ENCODE measurements at regions not wholly inside any gene's neighbourhood (a gene's known extent, or its start where the extent isn't known, plus 50 kb on each side); places are given as distances from the start of the nearest gene placed in this dataset.

DNA sequence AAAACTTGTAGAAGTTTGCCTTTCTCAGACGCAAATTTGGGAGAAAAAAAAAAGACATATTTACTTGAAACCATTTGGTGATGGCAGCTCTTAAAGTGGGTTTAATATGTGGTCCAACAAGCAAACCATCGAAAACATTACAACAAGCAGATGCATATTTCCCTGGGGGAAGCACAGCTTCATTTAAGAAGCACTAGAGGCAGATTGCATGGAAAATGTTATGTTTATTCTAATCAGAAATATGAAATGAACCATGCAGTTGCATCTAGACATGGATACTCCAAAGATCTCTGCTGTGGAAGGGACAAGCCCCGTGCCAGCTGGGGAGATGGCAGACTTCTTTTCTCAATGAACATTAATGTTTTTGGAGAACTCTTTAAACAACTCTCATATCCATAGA is 57.4 kb upstream of the PARVA start:
- Histone ChIP-seq H2AFZ (ENCODE audit: low read depth, low read length) (no peak overlapping the region), H3K18ac (ENCODE audit: low read depth in 1 of 2, low read length in 2 of 2) (no peak overlapping the region), H2AK5ac (ENCODE audit: low read length, severe bottlenecking) (no peak overlapping the region), H3K4me1 (ENCODE audit: control insufficient read depth, insufficient read depth, low read depth, low read length) (no peaks in the 10 kb centered on the region), H3K14ac (ENCODE audit: low read length in 2 of 2) (no peak overlapping the region), H3K4me2 (ENCODE audit: low read length, poor library complexity, severe bottlenecking) (no peak overlapping the region), H2BK12ac (ENCODE audit: low read length in 2 of 2) (no peak overlapping the region), H4K91ac (ENCODE audit: low read length) (no peak overlapping the region), H3K36me3 (ENCODE audit: control insufficient read depth in 1 of 2, insufficient read depth in 2 of 2, low read depth in 1 of 2, low read length in 2 of 2) (peaks cover 0 to 3% of the 10 kb centered on the region in 2 experiments), H3K27ac (ENCODE audit: low read length, poor library complexity, severe bottlenecking) (no peak overlapping the region), H3K27me3 (ENCODE audit: control insufficient read depth in 1 of 2, insufficient read depth in 1 of 2, low read length in 2 of 2) (no peaks in the 10 kb centered on the region), H2BK120ac (ENCODE audit: low read depth, low read length) (no peak overlapping the region), H3K79me1 (replicated peaks; ENCODE audit: low read length, poor library complexity, severe bottlenecking) (no peaks in the 10 kb centered on the region), H3K9me3 (ENCODE audit: control insufficient read depth, low read length) (peaks cover 23% of the 10 kb centered on the region), H4K8ac (ENCODE audit: low read length) (no peak overlapping the region), H2BK5ac (ENCODE audit: low read depth, low read length, poor library complexity, severe bottlenecking) (no peak overlapping the region), H3K4me3 (ENCODE audit: insufficient read depth in 1 of 2, low read depth in 1 of 2, low read length in 2 of 2) (no peak overlapping the region), H3K4ac (ENCODE audit: low read depth in 1 of 2, low read length in 2 of 2) (no peak overlapping the region), H3K9ac (ENCODE audit: low read length) (no peak overlapping the region), H2BK15ac (ENCODE audit: low read depth, poor library complexity, severe bottlenecking) (no peak overlapping the region), H3K23ac (ENCODE audit: low read length in 2 of 2) (no peak overlapping the region)
- DNase-seq = no peak
- WGBS = 81% methylated on average over 3 of the region's 3 CpGs

DNA sequence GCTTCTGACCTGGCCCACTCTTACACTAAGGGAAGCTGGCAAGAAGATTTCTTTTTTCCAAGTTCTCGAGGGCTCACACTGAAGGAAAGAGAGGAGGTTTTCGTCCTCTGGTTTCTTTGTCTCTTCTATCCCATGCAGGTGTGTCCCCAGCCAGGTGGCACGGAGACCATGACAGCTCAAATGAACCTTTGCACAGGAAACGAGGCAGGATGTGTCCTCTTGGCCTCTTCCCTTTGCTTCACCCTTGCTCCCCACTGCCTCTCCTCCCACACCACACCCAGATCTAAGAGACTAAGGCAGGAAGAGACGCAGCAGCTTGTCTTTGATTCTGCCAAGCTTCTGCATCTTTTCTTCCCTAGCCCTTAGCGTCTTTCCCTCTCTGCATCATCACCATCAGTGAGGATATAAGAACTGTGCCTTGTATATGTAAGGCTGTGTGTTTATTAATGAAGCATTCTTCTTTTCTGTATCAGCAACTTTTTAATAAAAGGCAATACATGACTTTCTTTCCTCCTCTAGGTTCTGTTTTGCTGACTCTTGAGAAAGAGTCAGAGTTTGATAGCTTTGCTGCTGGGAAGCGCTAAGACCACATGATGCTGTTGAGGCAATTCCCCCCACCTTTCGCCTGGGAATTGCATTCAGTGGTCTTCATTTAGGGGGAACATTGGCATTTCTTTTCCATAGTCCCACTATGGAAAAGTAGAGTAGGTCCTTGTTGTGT is 56.0 kb upstream of the PARVA start:
- no peak overlapping the region for H2BK5ac ChIP-seq (ENCODE audit: low read depth, low read length, poor library complexity, severe bottlenecking)
- H2BK12ac ChIP-seq (ENCODE audit: low read length in 2 of 2) = peak overlapping the region in 1 of 2 experiments; percentile 84

DNA sequence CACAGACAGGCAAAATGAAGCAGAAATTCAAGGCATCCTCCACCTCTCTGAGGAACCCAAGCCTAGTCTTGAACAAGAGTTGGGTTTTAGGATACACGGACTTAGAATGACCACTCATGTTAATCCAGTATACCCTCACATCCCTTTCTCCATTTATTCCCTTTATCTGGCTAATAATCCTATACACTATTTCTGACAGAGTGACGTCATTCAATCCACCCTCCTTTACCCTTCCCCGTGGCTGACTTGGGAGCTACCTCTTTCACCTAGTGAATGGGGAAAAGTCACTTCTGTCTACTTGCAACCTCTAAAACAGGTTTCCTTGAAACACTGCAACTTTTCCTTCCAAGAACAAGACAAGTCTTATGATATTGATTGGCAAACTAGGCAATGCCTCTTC is 52.8 kb upstream of the PARVA start:
- Histone ChIP-seq H3K23ac (ENCODE audit: low read length in 2 of 2) (no peak overlapping the region), H4K8ac (ENCODE audit: low read length) (no peak overlapping the region), H3K27me3 (ENCODE audit: control insufficient read depth in 1 of 2, insufficient read depth in 1 of 2, low read length in 2 of 2) (no peaks in the 10 kb centered on the region), H3K4me1 (ENCODE audit: control insufficient read depth, insufficient read depth, low read depth, low read length) (no peaks in the 10 kb centered on the region), H3K36me3 (ENCODE audit: control insufficient read depth in 1 of 2, insufficient read depth in 2 of 2, low read depth in 1 of 2, low read length in 2 of 2) (peaks cover 0 to 3% of the 10 kb centered on the region in 2 experiments), H3K27ac (ENCODE audit: low read length, poor library complexity, severe bottlenecking) (no peak overlapping the region), H3K4ac (ENCODE audit: low read depth in 1 of 2, low read length in 2 of 2) (no peak overlapping the region), H4K91ac (ENCODE audit: low read length) (no peak overlapping the region), H3K79me1 (replicated peaks; ENCODE audit: low read length, poor library complexity, severe bottlenecking) (no peaks in the 10 kb centered on the region), H3K9me3 (ENCODE audit: control insufficient read depth, low read length) (no peaks in the 10 kb centered on the region), H2BK12ac (ENCODE audit: low read length in 2 of 2) (no peak overlapping the region), H2BK15ac (ENCODE audit: low read depth, poor library complexity, severe bottlenecking) (no peak overlapping the region), H2BK120ac (ENCODE audit: low read depth, low read length) (no peak overlapping the region), H2AK5ac (ENCODE audit: low read length, severe bottlenecking) (no peak overlapping the region), H3K4me2 (ENCODE audit: low read length, poor library complexity, severe bottlenecking) (no peak overlapping the region), H2AFZ (ENCODE audit: low read depth, low read length) (no peak overlapping the region), H3K14ac (ENCODE audit: low read length in 2 of 2) (no peak overlapping the region), H2BK5ac (ENCODE audit: low read depth, low read length, poor library complexity, severe bottlenecking) (no peak overlapping the region), H3K9ac (ENCODE audit: low read length) (no peak overlapping the region), H3K4me3 (ENCODE audit: insufficient read depth in 1 of 2, low read depth in 1 of 2, low read length in 2 of 2) (no peak overlapping the region), H3K18ac (ENCODE audit: low read depth in 1 of 2, low read length in 2 of 2) (no peak overlapping the region)
- WGBS = 96% methylated on average over 3 of the region's 3 CpGs
- no peak for DNase-seq

More for the DNA sequence above, 56.0 kb upstream of the PARVA start:
- H3K18ac ChIP-seq (ENCODE audit: low read depth in 1 of 2, low read length in 2 of 2) = peak overlapping the region in 1 of 2 experiments; percentile 17
- no peaks in the 10 kb centered on the region for H3K4me1 ChIP-seq (ENCODE audit: control insufficient read depth, insufficient read depth, low read depth, low read length)
- WGBS = 83% methylated on average over 7 of the region's 8 CpGs
- H3K9ac ChIP-seq (ENCODE audit: low read length) = no peak overlapping the region
- H4K8ac ChIP-seq (ENCODE audit: low read length) = peak overlapping the region; percentile 41
- DNase-seq = no peak
- no peak overlapping the region for H3K23ac ChIP-seq (ENCODE audit: low read length in 2 of 2)
- H3K4me2 ChIP-seq (ENCODE audit: low read length, poor library complexity, severe bottlenecking) = no peak overlapping the region
- no peak overlapping the region for H2AFZ ChIP-seq (ENCODE audit: low read depth, low read length)
- H3K4ac ChIP-seq (ENCODE audit: low read depth in 1 of 2, low read length in 2 of 2) = no peak overlapping the region
- H3K79me1 ChIP-seq (replicated peaks; ENCODE audit: low read length, poor library complexity, severe bottlenecking) = no peaks in the 10 kb centered on the region
- peak overlapping the region; percentile 79 for H4K91ac ChIP-seq (ENCODE audit: low read length)
- no peak overlapping the region for H2BK15ac ChIP-seq (ENCODE audit: low read depth, poor library complexity, severe bottlenecking)
- no peak overlapping the region for H2BK120ac ChIP-seq (ENCODE audit: low read depth, low read length)
- H3K27ac ChIP-seq (ENCODE audit: low read length, poor library complexity, severe bottlenecking) = no peak overlapping the region
- H3K4me3 ChIP-seq (ENCODE audit: insufficient read depth in 1 of 2, low read depth in 1 of 2, low read length in 2 of 2) = no peak overlapping the region
- peaks cover 10% of the 10 kb centered on the region for H3K9me3 ChIP-seq (ENCODE audit: control insufficient read depth, low read length)
- H3K36me3 ChIP-seq (ENCODE audit: control insufficient read depth in 1 of 2, insufficient read depth in 2 of 2, low read depth in 1 of 2, low read length in 2 of 2) = peaks cover 0 to 3% of the 10 kb centered on the region in 2 experiments
- H2AK5ac ChIP-seq (ENCODE audit: low read length, severe bottlenecking) = no peak overlapping the region
- no peaks in the 10 kb centered on the region for H3K27me3 ChIP-seq (ENCODE audit: control insufficient read depth in 1 of 2, insufficient read depth in 1 of 2, low read length in 2 of 2)
- H3K14ac ChIP-seq (ENCODE audit: low read length in 2 of 2) = no peak overlapping the region

Data from mesenchymal stem cell (in vitro differentiated cells and primary cell).